ENCODE measurements at regions not wholly inside any gene's neighbourhood (a gene's known extent, or its start where the extent isn't known, plus 50 kb on each side); places are given as distances from the start of the nearest gene placed in this dataset.

DNA sequence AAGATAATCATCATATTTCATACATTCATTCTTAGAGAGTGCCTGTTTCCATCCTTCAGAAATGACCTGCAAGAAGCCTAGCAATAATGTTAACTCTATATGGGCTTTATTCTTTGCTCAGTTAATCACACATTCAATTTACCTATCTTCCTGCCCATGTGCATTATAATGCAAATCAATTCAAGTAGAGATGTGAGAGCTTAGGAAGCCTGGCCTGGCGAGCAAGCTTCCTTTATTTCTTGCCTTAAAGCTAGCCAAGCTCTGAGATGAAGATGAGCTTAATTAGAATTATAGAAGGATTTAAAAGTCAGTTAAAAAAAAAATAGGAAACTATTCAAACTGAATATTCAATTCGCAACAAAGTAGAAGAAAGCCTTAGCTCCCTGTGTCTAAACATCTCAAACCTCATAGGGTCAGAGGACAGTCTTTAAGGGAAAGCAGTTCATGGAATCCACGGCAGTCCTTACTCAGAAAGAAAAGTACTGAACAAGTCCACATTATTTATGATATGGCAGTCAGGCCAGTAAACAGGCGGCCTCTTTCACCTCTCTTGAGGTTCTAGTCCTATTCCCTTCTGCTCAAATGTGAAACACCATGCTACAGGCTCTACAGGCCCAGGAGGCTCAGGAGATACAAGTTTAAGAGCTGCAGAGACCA, 214.1 kb downstream of the TFEC start:
- no peak for TF ChIP-seq EZH2 (IDR thresholded peaks at IDR 0.05; ENCODE audit: insufficient read depth, poor library complexity, severe bottlenecking)
- no peak for TF ChIP-seq EZH2phosphoT487 (IDR thresholded peaks at IDR 0.05; ENCODE audit: insufficient read depth, low read depth)

Data from GM23248 (cell line).